Right ventricle myocardium superior (tissue), 1 donor: ENCODE measurements at regions not wholly inside any gene's neighbourhood (a gene's known extent, or its start where the extent isn't known, plus 50 kb on each side); places are given as distances from the start of the nearest gene placed in this dataset.

ENCODE experiments used
- ATAC-seq: fragments of 200-7000 bp; cut with Tn5 transposase; one replicate; pipeline ENCODE4 v1.9.1; 2020; ENCODE audit warnings: mild to moderate bottlenecking; ENCODE audit not compliant: poor library complexity
- DNase-seq: peaks from one replicate; pipeline ENCODE4 v3.0.0-alpha.2; 2020
- intact Hi-C: fragments of 100-400 bp; cut with DNase I; formaldehyde crosslinking; loops from one replicate; pipeline ENCODE4 v1.11.2; 2022
- donor health status: DM: no; HTN: yes; CAD: no; lungs with severe emphysema.

- intact Hi-C loops, result no loop called here
- DNase-seq (no peak), ATAC-seq (no peak)
Measured at GRCh38 chr18:78399992-78400503, 579.6 kb upstream of the SALL3 start.

GRCh38 chr18:78402440-78402839, 577.2 kb upstream of the SALL3 start:
- intact Hi-C loops, result no loop called here
- ATAC-seq (no peak), DNase-seq (no peak)

- ATAC-seq, result no peak
Measured at GRCh38 chr18:78402966-78403365, 576.7 kb upstream of the SALL3 start.

GRCh38 chr18:78403371-78403770, 576.2 kb upstream of the SALL3 start:
- no peak for DNase-seq
- no peak for ATAC-seq
- intact Hi-C loops, result no loop called here

More at GRCh38 chr18:78402966-78403365, 576.7 kb upstream of the SALL3 start:
- intact Hi-C loops, result no loop called here
- no peak for DNase-seq

- ATAC-seq (no peak), DNase-seq (no peak)
- intact Hi-C loops, result no loop called here
Measured at GRCh38 chr18:78405763-78406162, 573.9 kb upstream of the SALL3 start.

- DNase-seq, result no peak
- no peak for ATAC-seq
- intact Hi-C loops, result no loop called here
Measured at GRCh38 chr18:78406743-78407465, 572.7 kb upstream of the SALL3 start.

- intact Hi-C loops, result no loop called here
- ATAC-seq (no peak), DNase-seq (no peak)
Measured at GRCh38 chr18:78407466-78407844, 572.2 kb upstream of the SALL3 start.

GRCh38 chr18:78408623-78409022, 571.0 kb upstream of the SALL3 start:
- intact Hi-C loops, result no loop called here
- no peak for ATAC-seq

GRCh38 chr18:78410094-78410786, 569.4 kb upstream of the SALL3 start:
- intact Hi-C loops, result no loop called here
- DNase-seq (no peak), ATAC-seq (no peak)

More at GRCh38 chr18:78408623-78409022, 571.0 kb upstream of the SALL3 start:
- DNase-seq, result no peak

GRCh38 chr18:78411539-78411938, 568.1 kb upstream of the SALL3 start:
- ATAC-seq (no peak), DNase-seq (no peak)
- intact Hi-C loops, result no loop called here

GRCh38 chr18:78414302-78414701, 565.3 kb upstream of the SALL3 start:
- ATAC-seq, result no peak
- intact Hi-C loops, result no loop called here

GRCh38 chr18:78416853-78417252, 562.8 kb upstream of the SALL3 start:
- ATAC-seq (no peak), DNase-seq (no peak)
- intact Hi-C loops, result no loop called here

More at GRCh38 chr18:78414302-78414701, 565.3 kb upstream of the SALL3 start:
- no peak for DNase-seq

GRCh38 chr18:78418379-78418778, 561.2 kb upstream of the SALL3 start:
- DNase-seq (no peak), ATAC-seq (no peak)
- intact Hi-C loops, result no loop called here

- ATAC-seq (no peak), DNase-seq (no peak)
- intact Hi-C loops, result no loop called here
Measured at GRCh38 chr18:78419171-78419570, 560.4 kb upstream of the SALL3 start.

- intact Hi-C loops, result no loop called here
- ATAC-seq (no peak), DNase-seq (no peak)
Measured at GRCh38 chr18:78420116-78420515, 559.5 kb upstream of the SALL3 start.

GRCh38 chr18:78421392-78421791, 558.2 kb upstream of the SALL3 start:
- no peak for ATAC-seq
- DNase-seq, result no peak
- intact Hi-C loops, result no loop called here

GRCh38 chr18:78422336-78422735, 557.3 kb upstream of the SALL3 start:
- DNase-seq, result no peak
- peak; percentile 45 for ATAC-seq

GRCh38 chr18:78423811-78424210, 555.8 kb upstream of the SALL3 start:
- intact Hi-C loops, result no loop called here
- DNase-seq, result no peak
- ATAC-seq, result no peak

More at GRCh38 chr18:78422336-78422735, 557.3 kb upstream of the SALL3 start:
- intact Hi-C loops, result no loop called here

GRCh38 chr18:78424403-78425018, 555.1 kb upstream of the SALL3 start:
- DNase-seq (no peak), ATAC-seq (no peak)
- intact Hi-C loops, result no loop called here

- ATAC-seq (no peak), DNase-seq (no peak)
- intact Hi-C loops, result no loop called here
Measured at GRCh38 chr18:78425019-78425412, 554.6 kb upstream of the SALL3 start.
